Stimulated activated CD4-positive, alpha-beta T cell treated with anti-CD3 and anti-CD28 coated beads, TNF-alpha, amount 100 ng/mL, for 48 hours (primary cell): ENCODE measurements at regions not wholly inside any gene's neighbourhood (a gene's known extent, or its start where the extent isn't known, plus 50 kb on each side); places are given as distances from the start of the nearest gene placed in this dataset.
"Not testable (repeated sequence)": the region's sequence is repeated elsewhere in the genome, so short reads cannot be mapped to it uniquely, and the experiment has no call there.

Source experiments
- DNase-seq, 3 donors: peaks; one replicate each; pipeline ENCODE4 v3.0.0-alpha.2; 2020; ENCODE audit warnings: low read depth in 3 of 3

DNA sequence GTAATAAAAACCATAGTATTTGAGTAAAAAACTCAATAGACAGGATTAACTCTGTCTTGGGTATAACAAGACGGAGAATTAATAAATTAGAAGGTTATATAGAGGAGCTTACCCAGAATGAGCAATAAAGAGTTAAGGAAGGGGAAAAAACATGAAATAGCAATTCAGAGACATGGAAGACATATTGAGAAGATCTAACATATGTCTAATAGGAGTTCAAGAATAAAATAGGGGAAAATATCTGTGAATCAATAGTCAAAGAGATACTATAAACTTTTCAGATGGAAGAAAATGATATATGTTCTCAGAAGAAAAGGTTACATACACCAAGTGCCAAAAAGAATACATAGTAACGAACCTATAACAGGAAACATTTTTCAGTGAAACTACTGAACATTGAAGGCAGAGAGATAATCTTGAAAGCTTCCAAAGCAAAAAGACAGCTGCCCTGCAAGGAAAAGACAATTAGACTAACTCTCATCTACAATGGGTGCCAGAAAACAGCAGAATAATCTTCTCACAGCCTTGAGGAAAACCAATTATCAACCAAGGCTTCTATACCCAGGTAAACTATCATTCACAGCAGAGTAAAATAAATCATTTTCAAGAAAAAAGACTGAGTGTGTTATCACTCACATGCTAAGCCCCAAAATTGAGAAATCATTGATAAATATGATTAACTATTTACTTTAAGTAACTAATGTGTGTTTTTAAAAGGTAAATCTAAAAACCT is 106.0 kb downstream of the ENC1 start:
- DNase-seq = no peak

DNA sequence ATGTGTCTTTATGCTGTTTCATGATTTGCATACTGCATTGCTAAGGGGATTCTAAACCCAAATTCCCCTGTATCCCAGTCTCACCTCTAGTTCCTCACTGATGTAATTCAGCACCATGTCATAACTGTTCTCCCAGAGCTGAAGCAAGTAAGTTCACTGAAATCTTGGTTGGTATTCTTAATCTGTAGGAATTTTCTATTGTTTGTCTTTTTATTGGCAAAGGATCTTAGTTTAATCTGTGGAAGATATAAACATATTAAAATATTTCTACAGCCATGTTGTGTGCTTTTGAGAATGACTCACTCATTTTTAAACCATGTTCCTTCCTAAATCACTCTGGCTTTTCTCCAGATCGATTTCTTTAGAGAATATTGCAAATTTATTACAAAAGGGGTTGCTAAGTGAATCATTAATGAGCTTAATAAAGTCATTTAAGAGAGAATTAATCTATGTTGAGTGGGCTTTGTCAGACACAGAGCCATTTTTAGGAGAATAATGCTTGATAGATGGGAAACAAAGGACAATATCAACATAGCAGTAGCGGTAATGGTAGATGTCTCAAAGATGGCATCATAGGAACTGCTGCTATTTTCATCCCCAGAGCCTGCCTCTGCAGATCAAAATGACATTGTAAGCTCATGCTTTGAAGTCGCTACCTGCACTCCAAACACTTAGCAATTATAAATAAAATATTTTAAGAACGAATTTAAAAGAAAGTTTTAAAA is 110.0 kb downstream of the ENC1 start:
- no peak for DNase-seq

- DNase-seq = no peak
Measured at GRCh38 chr5:74529101-74529500, 111.4 kb downstream of the ENC1 start.

- DNase-seq = no peak
Measured at GRCh38 chr5:74526111-74526510, 114.4 kb downstream of the ENC1 start.

DNA sequence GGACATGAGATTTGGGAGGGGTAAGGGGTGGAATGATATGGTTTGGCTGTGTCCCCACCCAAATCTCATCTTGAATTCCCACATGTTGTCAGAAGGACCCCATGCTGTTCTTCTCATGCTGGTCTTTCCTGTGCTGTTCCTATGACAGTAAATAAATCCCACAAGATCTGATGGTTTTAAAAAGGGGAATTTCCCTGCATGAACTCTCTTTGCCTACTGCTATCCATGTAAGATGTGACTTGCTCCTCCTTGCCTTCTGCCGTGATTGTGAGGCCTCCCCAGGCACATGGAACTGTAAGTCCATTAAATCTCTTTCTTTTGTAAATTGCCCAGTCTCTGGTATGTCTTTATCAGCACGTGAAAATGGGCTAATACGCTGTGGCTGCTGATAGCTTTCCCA is 115.8 kb downstream of the ENC1 start:
- DNase-seq = not testable (repeated sequence)

DNA sequence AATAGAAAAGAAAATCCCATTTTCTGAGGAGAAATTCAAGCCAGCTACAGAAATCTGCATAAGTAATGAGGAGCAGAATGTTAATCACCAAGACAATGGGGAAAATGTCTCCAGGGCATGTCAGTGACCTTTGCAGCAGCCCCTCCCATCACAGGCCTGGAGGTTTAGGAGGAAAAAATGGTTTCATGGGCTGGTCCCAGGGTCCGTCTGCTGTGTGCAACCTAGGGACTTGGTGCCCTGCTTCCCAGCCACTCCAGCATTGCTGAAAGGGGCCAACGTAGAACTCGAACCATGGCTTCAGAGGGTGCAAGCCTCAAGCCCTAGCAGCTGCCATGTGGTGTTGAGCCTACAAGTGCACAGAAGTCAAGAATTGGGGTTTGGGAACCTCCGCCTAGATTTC is 116.8 kb downstream of the ENC1 start:
- DNase-seq = not testable (repeated sequence)

GRCh38 chr5:74522838-74523237 is 117.7 kb downstream of the ENC1 start:
- DNase-seq = not testable (repeated sequence)

DNA sequence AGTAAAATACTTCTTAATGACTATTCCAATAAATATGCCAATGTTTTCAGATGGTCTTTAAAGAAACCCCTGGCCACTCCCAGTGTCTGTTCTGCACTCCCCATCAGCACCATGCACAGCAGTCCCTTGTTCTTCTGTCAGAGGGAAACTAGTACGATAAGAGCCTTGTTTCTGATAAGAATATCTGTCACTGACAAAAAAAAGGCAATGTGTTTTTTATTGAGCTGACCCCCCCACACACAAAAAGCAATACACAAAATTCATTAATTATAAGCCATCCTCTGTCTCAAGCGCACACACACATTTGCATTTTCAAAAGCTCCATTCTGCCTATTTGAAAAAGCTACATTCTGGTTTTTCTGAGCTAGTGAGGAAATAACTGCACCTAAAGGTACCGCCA is 119.1 kb downstream of the ENC1 start:
- DNase-seq = no peak

DNA sequence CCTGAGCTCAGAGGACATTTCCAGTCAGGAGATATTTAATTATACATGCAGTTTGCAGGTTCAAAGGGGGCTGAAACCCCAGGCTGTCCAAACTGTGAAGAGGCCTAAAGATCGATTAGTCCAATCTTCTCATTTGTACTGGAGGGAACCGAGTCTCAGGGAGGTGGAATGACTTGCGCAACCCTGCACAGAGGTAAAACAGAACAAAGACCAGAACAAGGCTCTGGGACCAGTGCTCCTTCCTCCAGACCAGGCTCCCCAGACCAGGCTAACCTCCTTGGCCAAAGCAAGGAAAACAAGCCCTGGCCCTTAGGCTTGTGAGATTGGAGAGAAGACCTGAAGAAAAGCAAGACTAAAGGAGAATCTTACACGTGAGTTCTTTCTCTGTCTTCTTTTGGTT is 120.8 kb downstream of the ENC1 start:
- no peak for DNase-seq

- no peak for DNase-seq
Measured at GRCh38 chr5:74519161-74519571, 121.4 kb downstream of the ENC1 start.

GRCh38 chr5:74517700-74518099 is 122.8 kb downstream of the ENC1 start:
- DNase-seq = no peak

DNA sequence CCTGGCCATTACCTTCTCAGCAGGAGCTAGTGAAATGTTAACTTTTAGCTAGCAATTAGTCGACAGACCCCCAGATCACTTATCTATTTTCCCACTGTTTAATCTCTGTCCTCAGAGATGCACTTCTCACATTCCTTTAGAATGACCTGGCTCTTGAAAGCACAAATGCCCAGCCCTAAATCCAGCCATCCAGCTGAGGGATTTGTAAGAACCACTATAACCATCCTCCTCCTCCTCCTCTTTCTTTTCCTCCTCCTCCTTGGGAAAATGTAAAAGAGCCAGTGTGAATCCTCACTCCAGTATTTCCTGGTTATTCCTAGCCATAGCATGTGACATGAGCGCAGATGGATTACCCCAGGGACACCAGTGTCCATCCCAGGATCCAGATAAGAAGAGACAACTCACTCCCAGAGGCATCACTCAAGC is 124.3 kb downstream of the ENC1 start:
- no peak for DNase-seq

GRCh38 chr5:74514888-74515551 is 125.5 kb downstream of the ENC1 start:
- no peak for DNase-seq

- DNase-seq = not testable (repeated sequence)
Measured at GRCh38 chr5:74511770-74512169, 128.8 kb downstream of the ENC1 start.

- DNase-seq = no peak
Measured at GRCh38 chr5:74510476-74511075, 130.0 kb downstream of the ENC1 start.

DNA sequence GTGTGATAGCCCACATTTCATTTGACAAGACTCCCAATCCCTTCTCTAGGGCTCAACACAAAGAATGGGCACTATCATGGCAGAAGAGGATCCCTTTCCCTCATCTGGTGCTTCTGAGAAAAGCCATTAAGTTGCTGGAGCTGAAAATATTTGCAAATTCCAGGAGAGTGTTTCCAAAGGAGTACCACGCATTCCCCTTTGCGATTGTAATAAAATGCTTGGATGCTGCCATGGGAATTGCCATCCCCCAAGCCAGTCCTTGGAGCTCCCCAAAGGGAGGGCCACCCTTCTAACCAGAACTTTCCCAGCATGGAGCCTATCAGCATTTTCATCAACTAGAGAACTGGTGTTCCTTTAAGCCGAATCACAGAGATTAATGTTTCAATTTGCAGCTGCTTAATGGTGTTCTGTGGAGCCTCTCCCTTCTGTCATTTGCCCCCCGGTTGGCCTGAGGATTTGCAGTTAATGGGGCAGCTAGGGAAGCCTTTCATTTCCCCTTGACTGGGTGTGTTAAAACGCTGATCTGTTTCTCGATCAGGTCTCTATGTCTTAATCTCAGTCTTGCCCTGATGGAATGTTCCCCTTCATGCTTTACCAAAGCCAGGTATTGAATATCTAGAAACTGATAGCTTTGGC is 133.0 kb downstream of the ENC1 start:
- DNase-seq = no peak

GRCh38 chr5:74506119-74506518 is 134.4 kb downstream of the ENC1 start:
- no peak for DNase-seq

GRCh38 chr5:74504463-74504862 is 136.1 kb downstream of the ENC1 start:
- DNase-seq = no peak

DNA sequence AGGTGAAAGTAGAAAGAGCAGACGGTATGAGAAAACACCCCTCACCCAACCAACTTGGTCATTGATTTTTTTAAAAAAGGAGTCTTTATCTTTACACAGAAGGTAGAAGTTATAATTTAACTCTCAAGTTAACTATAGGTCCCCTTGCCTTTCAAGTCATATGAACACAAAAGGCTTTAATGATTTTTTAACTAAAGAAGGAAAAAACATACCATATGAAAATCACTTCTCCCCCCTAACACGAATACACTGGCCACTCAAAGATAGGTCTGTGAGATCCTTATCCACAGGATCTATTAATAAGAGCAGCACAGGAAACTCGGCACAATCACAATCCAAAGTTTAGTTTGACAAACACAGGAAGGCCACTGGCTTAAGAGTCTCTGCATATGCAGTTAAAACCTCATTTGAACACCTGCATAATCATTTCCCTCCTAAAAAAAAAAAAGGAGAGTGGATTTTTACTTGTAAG is 138.0 kb downstream of the ENC1 start:
- DNase-seq = no peak

DNA sequence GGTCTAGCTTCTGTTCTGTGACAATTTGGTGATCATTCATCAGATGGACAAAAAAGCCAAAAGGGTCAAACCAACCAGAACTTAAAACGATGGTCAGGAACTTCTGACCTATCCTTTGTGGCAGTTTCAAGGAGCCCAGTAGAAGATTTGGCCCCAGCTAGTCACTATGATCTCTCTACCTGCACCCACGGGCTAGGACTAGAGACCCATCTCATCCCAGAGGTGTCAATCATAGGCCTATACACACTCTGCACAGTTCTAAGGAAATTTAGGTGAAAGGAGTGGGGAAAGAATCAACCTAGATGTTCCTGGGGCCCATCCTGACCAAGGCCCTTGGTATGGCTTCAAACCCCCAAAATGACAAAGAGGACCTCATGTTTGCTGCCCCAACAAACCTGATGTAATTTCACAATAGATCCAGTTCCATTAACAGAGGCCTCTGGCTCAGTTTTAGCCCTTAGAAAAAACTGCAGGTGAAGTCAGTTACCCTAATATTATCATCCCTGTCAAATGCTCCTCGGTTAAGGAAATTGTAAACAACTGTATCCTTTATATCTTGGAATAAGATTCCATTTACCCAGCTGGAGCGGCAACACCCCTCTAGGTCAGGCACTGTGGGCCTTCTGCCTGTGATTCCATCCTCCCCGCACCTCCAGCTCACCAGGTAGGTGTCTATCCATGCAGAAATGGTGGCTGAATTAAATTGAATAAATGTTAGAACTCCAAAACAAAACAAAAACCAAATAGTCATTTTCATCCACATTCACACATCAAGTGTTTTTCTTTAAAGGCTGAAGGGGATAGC is 138.7 kb downstream of the ENC1 start:
- DNase-seq = no peak
